Motor neuron (in vitro differentiated cells): ENCODE measurements at regions not wholly inside any gene's neighbourhood (a gene's known extent, or its start where the extent isn't known, plus 50 kb on each side); places are given as distances from the start of the nearest gene placed in this dataset.
"Not testable (repeated sequence)": the region's sequence is repeated elsewhere in the genome, so short reads cannot be mapped to it uniquely, and the experiment has no call there.

ENCODE experiments used
- ATAC-seq, 8 experiments: fragments of 200-7000 bp; cut with Tn5 transposase; replicated peaks in 6 of 8; 2 replicates each; pipeline ENCODE4 v1.8.0; 2021; ENCODE audit warnings: mild to moderate bottlenecking in 8 of 8, moderate library complexity in 8 of 8
- H3K27ac ChIP-seq, 2 donors: fragments of 250-450 bp; sonication (Bioruptor Pico); 2 replicates each; pipeline ENCODE4 v1.9.0; 2021; ENCODE audit warnings: antibody characterized with exemption in 2 of 2, mild to moderate bottlenecking in 2 of 2, moderate library complexity in 1 of 2
- H3K4me1 ChIP-seq, 2 donors: fragments of 250-450 bp; sonication (Bioruptor Pico); replicated peaks in 1 of 2; 2 replicates each; pipeline ENCODE4 v1.6.1; 2021; ENCODE audit warnings: antibody characterized with exemption in 2 of 2, mild to moderate bottlenecking in 2 of 2, moderate library complexity in 1 of 2
- H3K4me3 ChIP-seq, 5 donors: fragments of 250-450 bp; sonication (Bioruptor Pico); 2 replicates each; pipeline ENCODE4 v1.9.0; 2021; ENCODE audit warnings: antibody characterized with exemption in 5 of 5, mild to moderate bottlenecking in 5 of 5, moderate library complexity in 4 of 5
- WGBS, 10 experiments: fragments of 450-650 bp; shearing (Covaris generic); methylation state at CpG; one replicate each; pipeline ENCODE4 v1.0.0; 2022; 5-methylcytosine and 5-hydroxymethylcytosine counted together
- in situ Hi-C, 9 experiments: fragments of 400-800 bp; cut with MboI; loops; one replicate each; pipeline ENCODE4 v1.15.0; 2021; ENCODE audit warnings: low sequenced_read_pairs in 9 of 9, low pct_unique_long_range_greater_than_20kb in 2 of 9; ENCODE audit not compliant: unreplicated experiment in 9 of 9

GRCh38 chr9:84519413-84519812 is 150.1 kb upstream of the NTRK2 start:
- WGBS, 10 experiments = 6 to 91% (median 79%) methylated on average over 2 to 5 of the region's 5 CpGs; no CpG with 5 or more reads in 1 of the 10 experiments
- ATAC-seq = peak in 3 of 8 experiments; percentile 72 to 94 (median 91)
- H3K4me1 ChIP-seq = no peaks in the 10 kb centered on the region
- no peak overlapping the region for H3K4me3 ChIP-seq
- in situ Hi-C loops = no loop called here
- no peak overlapping the region for H3K27ac ChIP-seq

- WGBS, 10 experiments = 60 to 100% (median 69%) methylated on average over 1 to 3 of the region's 3 CpGs; no CpG with 5 or more reads in 4 of the 10 experiments
- ATAC-seq = no peak
- H3K4me1 ChIP-seq = no peaks in the 10 kb centered on the region
- no peak overlapping the region for H3K4me3 ChIP-seq
- in situ Hi-C loops = no loop called here
- no peak overlapping the region for H3K27ac ChIP-seq
Observed at GRCh38 chr9:84521208-84521607, 148.3 kb upstream of the NTRK2 start.

- ATAC-seq, H3K27ac ChIP-seq, H3K4me1 ChIP-seq, in situ Hi-C loops, H3K4me3 ChIP-seq: not testable (repeated sequence)
- WGBS, 10 experiments = 90 to 96% methylated on average over 2 to 4 of the region's 26 CpGs; no CpG with 5 or more reads in 8 of the 10 experiments
Observed at GRCh38 chr9:84526211-84526610, 143.3 kb upstream of the NTRK2 start.

GRCh38 chr9:84527060-84527720 is 142.3 kb upstream of the NTRK2 start:
- in situ Hi-C loops, ATAC-seq, H3K4me1 ChIP-seq, H3K4me3 ChIP-seq, H3K27ac ChIP-seq: not testable (repeated sequence)
- no CpG with 5 or more reads among the region's 49 CpGs for WGBS, 10 experiments

- H3K27ac ChIP-seq, H3K4me1 ChIP-seq, H3K4me3 ChIP-seq, in situ Hi-C loops, ATAC-seq: not testable (repeated sequence)
- WGBS, 10 experiments = 18 to 80% (median 57%) methylated on average over 1 to 7 of the region's 10 CpGs; no CpG with 5 or more reads in 2 of the 10 experiments
Observed at GRCh38 chr9:84535973-84536372, 133.6 kb upstream of the NTRK2 start.

- in situ Hi-C loops = no loop called here
- Histone ChIP-seq H3K4me1 (peaks cover 9 to 17% of the 10 kb centered on the region in 2 donors), H3K27ac (no peak overlapping the region), H3K4me3 (no peak overlapping the region)
- WGBS, 10 experiments = 0 to 100% (median 92%) methylated on average over 1 of the region's 1 CpG; no CpG with 5 or more reads in 6 of the 10 experiments
- ATAC-seq = no peak
Observed at GRCh38 chr9:84538879-84539278, 130.7 kb upstream of the NTRK2 start.

- no peak overlapping the region for H3K4me3 ChIP-seq
- peaks cover 9 to 17% of the 10 kb centered on the region in 2 donors for H3K4me1 ChIP-seq
- peak in 7 of 8 experiments; percentile 66 to 96 (median 73) for ATAC-seq
- in situ Hi-C loops = no loop called here
- 20 to 86% (median 60%) methylated on average over 1 to 3 of the region's 3 CpGs; no CpG with 5 or more reads in 1 of the 10 experiments for WGBS, 10 experiments
- H3K27ac ChIP-seq = peak overlapping the region; percentile 37 to 72
Observed at GRCh38 chr9:84542554-84542953, 127.0 kb upstream of the NTRK2 start.

GRCh38 chr9:84554069-84554664 is 115.4 kb upstream of the NTRK2 start:
- in situ Hi-C loops = no loop called here
- H3K4me3 ChIP-seq = no peak overlapping the region
- no peak for ATAC-seq
- WGBS, 10 experiments = 0 to 100% (median 93%) methylated on average over 1 of the region's 1 CpG; no CpG with 5 or more reads in 4 of the 10 experiments
- H3K4me1 ChIP-seq = peaks cover 0 to 27% of the 10 kb centered on the region in 2 donors
- H3K27ac ChIP-seq = no peak overlapping the region

GRCh38 chr9:84556556-84556955 is 113.0 kb upstream of the NTRK2 start:
- ATAC-seq = peak in 2 of 8 experiments; percentile 19 to 27
- in situ Hi-C loops = no loop called here
- 0 to 60% (median 10%) methylated on average over 1 of the region's 1 CpG; no CpG with 5 or more reads in 6 of the 10 experiments for WGBS, 10 experiments
- H3K4me1 ChIP-seq = peaks cover 0 to 27% of the 10 kb centered on the region in 2 donors
- no peak overlapping the region for H3K27ac ChIP-seq
- no peak overlapping the region for H3K4me3 ChIP-seq

GRCh38 chr9:84557751-84558150 is 111.8 kb upstream of the NTRK2 start:
- Histone ChIP-seq H3K4me3 (no peak overlapping the region), H3K27ac (no peak overlapping the region), H3K4me1 (peaks cover 0 to 27% of the 10 kb centered on the region in 2 donors)
- WGBS, 10 experiments = 10 to 100% (median 75%) methylated on average over 1 to 4 of the region's 4 CpGs; no CpG with 5 or more reads in 2 of the 10 experiments
- in situ Hi-C loops = no loop called here
- ATAC-seq = no peak

- Histone ChIP-seq H3K4me3 (no peak overlapping the region), H3K4me1 (no peaks in the 10 kb centered on the region), H3K27ac (no peak overlapping the region)
- no peak for ATAC-seq
- in situ Hi-C loops = no loop called here
Observed at GRCh38 chr9:84563691-84564090, 105.8 kb upstream of the NTRK2 start.

- no peak overlapping the region for H3K27ac ChIP-seq
- H3K4me1 ChIP-seq = peaks cover 3 to 8% of the 10 kb centered on the region in 2 donors
- in situ Hi-C loops = no loop called here
- no peak overlapping the region for H3K4me3 ChIP-seq
- WGBS, 10 experiments = 0 to 100% (median 77%) methylated on average over 1 of the region's 1 CpG; no CpG with 5 or more reads in 4 of the 10 experiments
- ATAC-seq = peak in 6 of 8 experiments; percentile 39 to 75 (median 59)
Observed at GRCh38 chr9:84567805-84568204, 101.7 kb upstream of the NTRK2 start.

GRCh38 chr9:84570482-84571154 is 98.9 kb upstream of the NTRK2 start:
- in situ Hi-C loops = no loop called here
- H3K4me1 ChIP-seq = peaks cover 13 to 18% of the 10 kb centered on the region in 2 donors
- no peak overlapping the region for H3K27ac ChIP-seq
- no peak overlapping the region for H3K4me3 ChIP-seq
- ATAC-seq = no peak
- 60% methylated on average over 1 to 2 of the region's 2 CpGs; no CpG with 5 or more reads in 8 of the 10 experiments for WGBS, 10 experiments
